GM21529 (cell line): ENCODE measurements at regions not wholly inside any gene's neighbourhood (a gene's known extent, or its start where the extent isn't known, plus 50 kb on each side); places are given as distances from the start of the nearest gene placed in this dataset.

Source experiments
- ATAC-seq: cut with Tn5 transposase; IDR thresholded peaks from one replicate; pipeline ENCODE4 v1.9.1; 2021; ENCODE audit not compliant: unreplicated experiment

GRCh38 chr2:225097035-225097434 is 54.8 kb upstream of the DOCK10 start:
- no peak for ATAC-seq
